Hepatocyte (in vitro differentiated cells): ENCODE measurements at regions not wholly inside any gene's neighbourhood (a gene's known extent, or its start where the extent isn't known, plus 50 kb on each side); places are given as distances from the start of the nearest gene placed in this dataset.
A peak's percentile ranks its signal among the peaks of the same experiment; 100 is the strongest.

Experiments
- DNase-seq: peaks from one replicate; pipeline ENCODE4 v3.0.0-alpha.2; 2016; ENCODE audit warnings: low spot score
- H2AFZ ChIP-seq: fragments of 200-600 bp; sonication (generic); 2 replicates; pipeline ENCODE4 v1.6.0; 2016; ENCODE audit warnings: antibody characterized with exemption, mild to moderate bottlenecking
- H3K27ac ChIP-seq: fragments of 200-600 bp; sonication (generic); 2 replicates; pipeline ENCODE4 v1.5.1; 2016; ENCODE audit warnings: mild to moderate bottlenecking
- H3K27me3 ChIP-seq: fragments of 200-600 bp; sonication (generic); 2 replicates; pipeline ENCODE4 v1.6.1; 2016
- H3K36me3 ChIP-seq: fragments of 200-600 bp; sonication (generic); replicated peaks from 2 replicates; pipeline ENCODE4 v1.5.1; 2016; ENCODE audit warnings: low read depth; ENCODE audit not compliant: insufficient read depth
- H3K4me1 ChIP-seq: fragments of 200-600 bp; sonication (generic); 2 replicates; pipeline ENCODE4 v1.5.1; 2016; ENCODE audit warnings: mild to moderate bottlenecking, moderate library complexity; ENCODE audit not compliant: insufficient read depth
- H3K4me2 ChIP-seq: fragments of 200-600 bp; sonication (generic); 2 replicates; pipeline ENCODE4 v1.6.0; 2016
- H3K4me3 ChIP-seq: fragments of 200-600 bp; sonication (generic); 2 replicates; pipeline ENCODE4 v1.5.1; 2016; ENCODE audit warnings: mild to moderate bottlenecking
- H3K79me2 ChIP-seq: fragments of 200-600 bp; sonication (generic); 2 replicates; pipeline ENCODE4 v1.6.0; 2017; ENCODE audit warnings: mild to moderate bottlenecking
- H3K9me2 ChIP-seq: fragments of 200-600 bp; sonication (generic); replicated peaks from 2 replicates; pipeline ENCODE4 v1.6.0; 2017; ENCODE audit warnings: mild to moderate bottlenecking; ENCODE audit not compliant: insufficient read depth
- H3K9me3 ChIP-seq: fragments of 200-600 bp; sonication (generic); 2 replicates; pipeline ENCODE4 v1.5.1; 2016; ENCODE audit warnings: low read depth, mild to moderate bottlenecking
- H4K20me1 ChIP-seq: fragments of 200-600 bp; sonication (generic); 2 replicates; pipeline ENCODE4 v1.6.0; 2016; ENCODE audit warnings: mild to moderate bottlenecking; ENCODE audit not compliant: insufficient read depth, poor library complexity, severe bottlenecking
- EZH2 ChIP-seq: fragments of 200-600 bp; sonication (generic); IDR thresholded peaks from 2 replicates; pipeline ENCODE4 v1.6.1; 2016; ENCODE audit warnings: antibody characterized with exemption, mild to moderate bottlenecking, borderline replicate concordance
- EZH2phosphoT487 ChIP-seq: fragments of 200-600 bp; sonication (generic); IDR thresholded peaks from one replicate; pipeline ENCODE4 v1.6.1; 2018; ENCODE audit warnings: antibody characterized with exemption, mild to moderate bottlenecking, low read depth, moderate library complexity; ENCODE audit not compliant: unreplicated experiment, severe bottlenecking
- WGBS: methylation state at CpG from one replicate; pipeline ENCODE4 v1.1.6; 2016; ENCODE audit warnings: low lambda C conversion rate; ENCODE audit errors: missing lambda C conversion rate; 5-methylcytosine and 5-hydroxymethylcytosine counted together
- TF ChIP-seq, protein P1 (sequence below): fragments of 200-600 bp; sonication (generic); IDR thresholded peaks from 2 replicates; pipeline ENCODE4 v1.5.1; 2016; ENCODE audit warnings: antibody characterized with exemption, mild to moderate bottlenecking; ENCODE audit not compliant: poor library complexity

- 78% methylated on average over 3 of the region's 3 CpGs for whole genome bisulfite sequencing
- no peaks in the 10 kb centered on the region for H3K36me3 ChIP-seq
- no peaks in the 10 kb centered on the region for H3K79me2 ChIP-seq
- TF ChIP-seq EZH2phosphoT487 (no peak), EZH2 (no peak)
- TF ChIP-seq, protein P1, sequence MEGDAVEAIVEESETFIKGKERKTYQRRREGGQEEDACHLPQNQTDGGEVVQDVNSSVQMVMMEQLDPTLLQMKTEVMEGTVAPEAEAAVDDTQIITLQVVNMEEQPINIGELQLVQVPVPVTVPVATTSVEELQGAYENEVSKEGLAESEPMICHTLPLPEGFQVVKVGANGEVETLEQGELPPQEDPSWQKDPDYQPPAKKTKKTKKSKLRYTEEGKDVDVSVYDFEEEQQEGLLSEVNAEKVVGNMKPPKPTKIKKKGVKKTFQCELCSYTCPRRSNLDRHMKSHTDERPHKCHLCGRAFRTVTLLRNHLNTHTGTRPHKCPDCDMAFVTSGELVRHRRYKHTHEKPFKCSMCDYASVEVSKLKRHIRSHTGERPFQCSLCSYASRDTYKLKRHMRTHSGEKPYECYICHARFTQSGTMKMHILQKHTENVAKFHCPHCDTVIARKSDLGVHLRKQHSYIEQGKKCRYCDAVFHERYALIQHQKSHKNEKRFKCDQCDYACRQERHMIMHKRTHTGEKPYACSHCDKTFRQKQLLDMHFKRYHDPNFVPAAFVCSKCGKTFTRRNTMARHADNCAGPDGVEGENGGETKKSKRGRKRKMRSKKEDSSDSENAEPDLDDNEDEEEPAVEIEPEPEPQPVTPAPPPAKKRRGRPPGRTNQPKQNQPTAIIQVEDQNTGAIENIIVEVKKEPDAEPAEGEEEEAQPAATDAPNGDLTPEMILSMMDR: no peak
- H3K4me3 ChIP-seq: no peak overlapping the region
- DNase-seq: no peak
- H4K20me1 ChIP-seq: no peaks in the 10 kb centered on the region
- no peaks in the 10 kb centered on the region for H3K4me1 ChIP-seq
- no peaks in the 10 kb centered on the region for H3K27me3 ChIP-seq
- no peak overlapping the region for H2AFZ ChIP-seq
- H3K27ac ChIP-seq: no peak overlapping the region
- H3K9me2 ChIP-seq: no peaks in the 10 kb centered on the region
- H3K4me2 ChIP-seq: no peak overlapping the region
- no peaks in the 10 kb centered on the region for H3K9me3 ChIP-seq
Observed at GRCh38 chr12:89858718-89859117, 150.1 kb upstream of the ATP2B1 start.

- Histone ChIP-seq H4K20me1 (no peaks in the 10 kb centered on the region), H3K4me2 (no peak overlapping the region), H3K27ac (no peak overlapping the region), H2AFZ (no peak overlapping the region), H3K9me3 (no peaks in the 10 kb centered on the region), H3K9me2 (no peaks in the 10 kb centered on the region), H3K4me3 (no peak overlapping the region), H3K36me3 (no peaks in the 10 kb centered on the region), H3K79me2 (no peaks in the 10 kb centered on the region), H3K4me1 (no peaks in the 10 kb centered on the region), H3K27me3 (no peaks in the 10 kb centered on the region)
- no peak for TF ChIP-seq EZH2phosphoT487
- no peak for TF ChIP-seq EZH2
- TF ChIP-seq, protein P1: no peak
- DNase-seq: no peak
- 85% methylated on average over 6 of the region's 6 CpGs for WGBS
Observed at GRCh38 chr12:89857652-89858274, 149.1 kb upstream of the ATP2B1 start.

DNA sequence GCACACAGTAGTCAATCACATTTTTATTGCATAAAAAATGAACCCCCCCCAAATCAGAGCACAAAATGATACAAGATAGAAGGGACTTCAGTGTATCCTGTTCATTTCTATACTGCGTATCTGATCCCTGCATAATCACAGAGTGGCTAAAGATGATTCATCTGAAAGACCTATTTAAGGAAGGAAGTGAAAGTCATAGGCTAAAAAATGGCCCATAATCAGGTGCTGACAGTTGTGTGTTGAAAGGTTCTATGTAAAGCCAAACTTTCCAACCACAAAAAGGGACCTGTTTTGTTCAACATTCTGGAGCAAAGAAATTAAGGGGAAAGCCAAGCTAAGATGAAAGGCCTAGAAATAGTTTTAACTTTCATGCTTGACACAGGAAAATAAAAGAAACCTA lies 147.8 kb upstream of the ATP2B1 start:
- no peak overlapping the region for H3K27ac ChIP-seq
- TF ChIP-seq EZH2phosphoT487 (no peak), EZH2 (no peak)
- TF ChIP-seq, protein P1: no peak
- no peaks in the 10 kb centered on the region for H3K36me3 ChIP-seq
- H3K9me2 ChIP-seq: no peaks in the 10 kb centered on the region
- DNase-seq: no peak
- no peaks in the 10 kb centered on the region for H4K20me1 ChIP-seq
- H3K27me3 ChIP-seq: no peaks in the 10 kb centered on the region
- H3K9me3 ChIP-seq: no peaks in the 10 kb centered on the region
- WGBS: 85% methylated on average over 1 of the region's 1 CpG
- no peak overlapping the region for H3K4me2 ChIP-seq
- no peak overlapping the region for H3K4me3 ChIP-seq
- no peak overlapping the region for H2AFZ ChIP-seq
- H3K4me1 ChIP-seq: no peaks in the 10 kb centered on the region
- no peaks in the 10 kb centered on the region for H3K79me2 ChIP-seq

- no peaks in the 10 kb centered on the region for H3K9me2 ChIP-seq
- H3K79me2 ChIP-seq: no peaks in the 10 kb centered on the region
- no peaks in the 10 kb centered on the region for H3K27me3 ChIP-seq
- TF ChIP-seq EZH2phosphoT487 (no peak), EZH2 (no peak)
- TF ChIP-seq, protein P1: no peak
- no peak overlapping the region for H3K4me3 ChIP-seq
- no peaks in the 10 kb centered on the region for H3K9me3 ChIP-seq
- no peak overlapping the region for H3K27ac ChIP-seq
- H4K20me1 ChIP-seq: no peaks in the 10 kb centered on the region
- whole genome bisulfite sequencing: 50% methylated on average over 8 of the region's 8 CpGs
- no peak overlapping the region for H2AFZ ChIP-seq
- peak overlapping the region; percentile 15 for H3K4me2 ChIP-seq
- no peaks in the 10 kb centered on the region for H3K36me3 ChIP-seq
- no peak for DNase-seq
- H3K4me1 ChIP-seq: no peaks in the 10 kb centered on the region
Observed at GRCh38 chr12:89848732-89849131, 140.1 kb upstream of the ATP2B1 start.
